D341Med (cell line): ENCODE measurements at regions not wholly inside any gene's neighbourhood (a gene's known extent, or its start where the extent isn't known, plus 50 kb on each side); places are given as distances from the start of the nearest gene placed in this dataset.

Source experiments
- DNase-seq: peaks from one replicate; pipeline ENCODE4 v3.0.0; 2012; ENCODE audit warnings: low spot score

- no peak for DNase-seq
Observed at GRCh38 chr14:98701377-98701776, 570.6 kb downstream of the BCL11B start.

- DNase-seq, result no peak
Observed at GRCh38 chr14:98704441-98704840, 567.6 kb downstream of the BCL11B start.

- DNase-seq, result no peak
Observed at GRCh38 chr14:98705871-98706300, 566.1 kb downstream of the BCL11B start.

- DNase-seq, result no peak
Observed at GRCh38 chr14:98707522-98707921, 564.5 kb downstream of the BCL11B start.

GRCh38 chr14:98708555-98708954 is 563.4 kb downstream of the BCL11B start:
- no peak for DNase-seq

GRCh38 chr14:98711453-98711852 is 560.5 kb downstream of the BCL11B start:
- no peak for DNase-seq

GRCh38 chr14:98714626-98715425 is 557.2 kb downstream of the BCL11B start:
- DNase-seq, result no peak

GRCh38 chr14:98716133-98716532 is 555.9 kb downstream of the BCL11B start:
- no peak for DNase-seq

- DNase-seq, result no peak
Observed at GRCh38 chr14:98721061-98721460, 550.9 kb downstream of the BCL11B start.

- no peak for DNase-seq
Observed at GRCh38 chr14:98724734-98725133, 547.3 kb downstream of the BCL11B start.

- DNase-seq, result no peak
Observed at GRCh38 chr14:98725191-98725590, 546.8 kb downstream of the BCL11B start.

- DNase-seq, result no peak
Observed at GRCh38 chr14:98725676-98726075, 546.3 kb downstream of the BCL11B start.

- no peak for DNase-seq
Observed at GRCh38 chr14:98726585-98727405, 545.2 kb downstream of the BCL11B start.

GRCh38 chr14:98728024-98728423 is 544.0 kb downstream of the BCL11B start:
- DNase-seq, result no peak

GRCh38 chr14:98728836-98729235 is 543.2 kb downstream of the BCL11B start:
- DNase-seq, result no peak

- DNase-seq, result no peak
Observed at GRCh38 chr14:98731286-98731685, 540.7 kb downstream of the BCL11B start.

GRCh38 chr14:98731701-98732100 is 540.3 kb downstream of the BCL11B start:
- DNase-seq, result no peak

GRCh38 chr14:98733536-98733935 is 538.5 kb downstream of the BCL11B start:
- no peak for DNase-seq

GRCh38 chr14:98736701-98737338 is 535.2 kb downstream of the BCL11B start:
- no peak for DNase-seq

- no peak for DNase-seq
Observed at GRCh38 chr14:98741523-98741922, 530.5 kb downstream of the BCL11B start.

GRCh38 chr14:98742001-98742400 is 530.0 kb downstream of the BCL11B start:
- DNase-seq, result no peak

- no peak for DNase-seq
Observed at GRCh38 chr14:98743536-98743935, 528.5 kb downstream of the BCL11B start.

GRCh38 chr14:98748966-98749365 is 523.0 kb downstream of the BCL11B start:
- no peak for DNase-seq
